NCI-H226 (cell line): ENCODE measurements at regions not wholly inside any gene's neighbourhood (a gene's known extent, or its start where the extent isn't known, plus 50 kb on each side); places are given as distances from the start of the nearest gene placed in this dataset.

Source experiments
- DNase-seq: peaks from one replicate; pipeline ENCODE4 v3.0.0-alpha.2; 2015

GRCh38 chr6:48369100-48369499, 258.1 kb upstream of the PTCHD4 start:
- no peak for DNase-seq

GRCh38 chr6:48325701-48326100, 214.7 kb upstream of the PTCHD4 start:
- no peak for DNase-seq

- DNase-seq: peak; percentile 90
These were observed 207.7 kb upstream of the PTCHD4 start for GRCh38 chr6:48318670-48319069.

GRCh38 chr6:48315915-48316314, 204.9 kb upstream of the PTCHD4 start:
- DNase-seq: no peak

GRCh38 chr6:48315051-48315719, 204.2 kb upstream of the PTCHD4 start:
- DNase-seq: no peak

GRCh38 chr6:48311301-48311700, 200.3 kb upstream of the PTCHD4 start:
- DNase-seq: no peak

- DNase-seq: no peak
These were observed 196.6 kb upstream of the PTCHD4 start for GRCh38 chr6:48307573-48307972.

GRCh38 chr6:48290595-48290994, 179.6 kb upstream of the PTCHD4 start:
- no peak for DNase-seq

GRCh38 chr6:48289841-48290240, 178.8 kb upstream of the PTCHD4 start:
- no peak for DNase-seq

- no peak for DNase-seq
These were observed 170.2 kb upstream of the PTCHD4 start for GRCh38 chr6:48281217-48281616.

- DNase-seq: no peak
These were observed 169.1 kb upstream of the PTCHD4 start for GRCh38 chr6:48280035-48280620.

GRCh38 chr6:48278261-48278660, 167.3 kb upstream of the PTCHD4 start:
- DNase-seq: no peak

GRCh38 chr6:48272518-48272917, 161.5 kb upstream of the PTCHD4 start:
- DNase-seq: no peak

GRCh38 chr6:48255094-48255493, 144.1 kb upstream of the PTCHD4 start:
- DNase-seq: no peak

GRCh38 chr6:48249071-48249470, 138.1 kb upstream of the PTCHD4 start:
- DNase-seq: no peak

- no peak for DNase-seq
These were observed 132.1 kb upstream of the PTCHD4 start for GRCh38 chr6:48243071-48243470.

- DNase-seq: no peak
These were observed 129.3 kb upstream of the PTCHD4 start for GRCh38 chr6:48240287-48240686.

GRCh38 chr6:48236375-48236774, 125.4 kb upstream of the PTCHD4 start:
- no peak for DNase-seq

- DNase-seq: no peak
These were observed 122.1 kb upstream of the PTCHD4 start for GRCh38 chr6:48233063-48233462.

GRCh38 chr6:48229841-48230240, 118.8 kb upstream of the PTCHD4 start:
- DNase-seq: no peak

GRCh38 chr6:48222241-48222640, 111.2 kb upstream of the PTCHD4 start:
- no peak for DNase-seq

- DNase-seq: no peak
These were observed 102.2 kb upstream of the PTCHD4 start for GRCh38 chr6:48213076-48213788.

- no peak for DNase-seq
These were observed 101.5 kb upstream of the PTCHD4 start for GRCh38 chr6:48212501-48212900.

GRCh38 chr6:48206091-48206490, 95.1 kb upstream of the PTCHD4 start:
- DNase-seq: no peak
